Uterus (tissue), 2 donors: ENCODE measurements at regions not wholly inside any gene's neighbourhood (a gene's known extent, or its start where the extent isn't known, plus 50 kb on each side); places are given as distances from the start of the nearest gene placed in this dataset.

Source experiments
- POLR2A ChIP-seq, 2 donors: fragments of 450-650 bp; IDR thresholded peaks; one replicate each; pipeline ENCODE4 v1.6.1; 2016; ENCODE audit warnings: antibody characterized with exemption in 2 of 2, mild to moderate bottlenecking in 1 of 2, moderate library complexity in 1 of 2
- TF ChIP-seq, protein P1 (sequence below), 4 experiments: fragments of 200-600 bp in 2 of 4; fragments of 450-650 bp in 2 of 4; sonication (generic) in 2 of 4; IDR thresholded peaks; one replicate each; pipeline ENCODE4 v1.5.1; 2016 to 2019; ENCODE audit warnings: antibody characterized with exemption in 4 of 4, mild to moderate bottlenecking in 2 of 4, moderate library complexity in 1 of 4

DNA sequence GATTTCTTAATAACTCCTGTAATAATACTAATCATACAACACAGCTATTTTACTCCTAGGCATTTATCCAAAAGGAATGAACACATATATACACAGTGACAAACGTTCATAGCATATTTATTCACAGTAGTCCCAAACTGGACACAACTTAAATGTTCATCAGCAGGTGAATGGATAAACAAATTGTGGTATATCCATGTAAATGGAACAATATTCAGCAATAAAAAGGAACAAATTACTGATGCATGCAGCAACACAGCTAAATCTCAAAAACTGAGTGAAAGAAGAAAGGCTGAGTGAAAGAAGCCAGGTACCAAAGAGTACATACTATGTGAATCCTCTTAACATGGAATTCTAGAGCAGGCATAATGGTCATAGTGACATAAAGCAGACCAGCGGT, 242.7 kb upstream of the USP24 start:
- TF ChIP-seq POLR2A (IDR thresholded peaks at IDR 0.05) = no peak
- TF ChIP-seq, protein P1, sequence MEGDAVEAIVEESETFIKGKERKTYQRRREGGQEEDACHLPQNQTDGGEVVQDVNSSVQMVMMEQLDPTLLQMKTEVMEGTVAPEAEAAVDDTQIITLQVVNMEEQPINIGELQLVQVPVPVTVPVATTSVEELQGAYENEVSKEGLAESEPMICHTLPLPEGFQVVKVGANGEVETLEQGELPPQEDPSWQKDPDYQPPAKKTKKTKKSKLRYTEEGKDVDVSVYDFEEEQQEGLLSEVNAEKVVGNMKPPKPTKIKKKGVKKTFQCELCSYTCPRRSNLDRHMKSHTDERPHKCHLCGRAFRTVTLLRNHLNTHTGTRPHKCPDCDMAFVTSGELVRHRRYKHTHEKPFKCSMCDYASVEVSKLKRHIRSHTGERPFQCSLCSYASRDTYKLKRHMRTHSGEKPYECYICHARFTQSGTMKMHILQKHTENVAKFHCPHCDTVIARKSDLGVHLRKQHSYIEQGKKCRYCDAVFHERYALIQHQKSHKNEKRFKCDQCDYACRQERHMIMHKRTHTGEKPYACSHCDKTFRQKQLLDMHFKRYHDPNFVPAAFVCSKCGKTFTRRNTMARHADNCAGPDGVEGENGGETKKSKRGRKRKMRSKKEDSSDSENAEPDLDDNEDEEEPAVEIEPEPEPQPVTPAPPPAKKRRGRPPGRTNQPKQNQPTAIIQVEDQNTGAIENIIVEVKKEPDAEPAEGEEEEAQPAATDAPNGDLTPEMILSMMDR (IDR thresholded peaks at IDR 0.05) = no peak
